PC-9 (cell line): ENCODE measurements at regions not wholly inside any gene's neighbourhood (a gene's known extent, or its start where the extent isn't known, plus 50 kb on each side); places are given as distances from the start of the nearest gene placed in this dataset.

Experiments used
- BruUV-seq: library from RNA; stranded (reverse); fragments of 400-500 nt; replicated peaks from 2 replicates; lab custom pipeline; 2021; lab: Mats Ljungman, UMichigan
- CTCF ChIA-PET: fragments of 300-600 bp; sonication (Branson Sonifier 250); formaldehyde crosslinking; loops from one replicate; lab custom pipeline; 2022; ENCODE audit warnings: antibody characterized with exemption; lab: Charles Lee
- POLR2A ChIA-PET: fragments of 300-600 bp; sonication (Branson Sonifier 250); formaldehyde crosslinking; loops from one replicate; lab custom pipeline; 2022; ENCODE audit warnings: antibody characterized with exemption; ENCODE audit not compliant: unreplicated experiment; lab: Charles Lee
- DNase-seq, 2 experiments: peaks; one replicate each; pipeline versions ENCODE4 v3.0.0 to v3.0.0-alpha.2; 2015 to 2022; ENCODE audit warnings: mixed read lengths in 1 of 2
- H2AFZ ChIP-seq: fragments of 200-600 bp; sonication (generic); 2 replicates; pipeline ENCODE4 v1.8.1; 2017; ENCODE audit warnings: antibody characterized with exemption
- H3F3A ChIP-seq: fragments of 200-600 bp; sonication (generic); 2 replicates; pipeline ENCODE4 v1.8.1; 2017; ENCODE audit warnings: antibody characterized with exemption, mild to moderate bottlenecking, low read depth; ENCODE audit not compliant: insufficient read depth
- H3K27ac ChIP-seq: fragments of 200-600 bp; sonication (generic); 2 replicates; pipeline ENCODE4 v1.6.1; 2016; ENCODE audit warnings: mixed run types
- H3K27me3 ChIP-seq: fragments of 200-600 bp; sonication (generic); 2 replicates; pipeline ENCODE4 v1.6.1; 2016; ENCODE audit warnings: low read depth, mixed run types; ENCODE audit not compliant: insufficient read depth
- H3K36me3 ChIP-seq: fragments of 200-600 bp; sonication (generic); 2 replicates; pipeline ENCODE4 v1.6.1; 2016; ENCODE audit warnings: low read depth, mixed run types
- H3K4me1 ChIP-seq: fragments of 200-600 bp; sonication (generic); replicated peaks from 2 replicates; pipeline ENCODE4 v1.6.1; 2016; ENCODE audit warnings: mixed run types; ENCODE audit not compliant: insufficient read depth
- H3K4me2 ChIP-seq: fragments of 200-600 bp; sonication (generic); 2 replicates; pipeline ENCODE4 v1.6.1; 2017; ENCODE audit warnings: mixed run types
- H3K4me3 ChIP-seq: fragments of 200-600 bp; sonication (generic); 2 replicates; pipeline ENCODE4 v1.6.1; 2016; ENCODE audit warnings: mixed run types
- H3K79me2 ChIP-seq: fragments of 200-600 bp; sonication (generic); 2 replicates; pipeline ENCODE4 v1.6.1; 2017; ENCODE audit warnings: low read depth, mixed run types
- H3K9me2 ChIP-seq: fragments of 200-600 bp; sonication (generic); 2 replicates; pipeline ENCODE4 v1.8.1; 2017; ENCODE audit warnings: mild to moderate bottlenecking; ENCODE audit not compliant: insufficient read depth
- H3K9me3 ChIP-seq: fragments of 200-600 bp; sonication (generic); 2 replicates; pipeline ENCODE4 v1.8.1; 2016; ENCODE audit warnings: low read depth; ENCODE audit not compliant: insufficient read depth
- H4K20me1 ChIP-seq: fragments of 200-600 bp; sonication (generic); 2 replicates; pipeline ENCODE4 v1.8.1; 2017; ENCODE audit not compliant: insufficient read depth
- CTCF ChIP-seq: fragments of 200-600 bp; sonication (generic); conservative IDR thresholded peaks from 2 replicates; pipeline ENCODE4 v1.6.1; 2017; ENCODE audit warnings: mixed run types, antibody characterized with exemption, mild to moderate bottlenecking, moderate library complexity
- EZH2 ChIP-seq: fragments of 200-600 bp; sonication (generic); IDR thresholded peaks from 2 replicates; pipeline ENCODE4 v1.8.0; 2017; ENCODE audit warnings: antibody characterized with exemption, low read depth
- intact Hi-C: fragments of 100-400 bp; cut with micrococcal nuclease; formaldehyde crosslinking; loops from one replicate; pipeline ENCODE4 v1.10.0; 2022; ENCODE audit not compliant: unreplicated experiment

DNA sequence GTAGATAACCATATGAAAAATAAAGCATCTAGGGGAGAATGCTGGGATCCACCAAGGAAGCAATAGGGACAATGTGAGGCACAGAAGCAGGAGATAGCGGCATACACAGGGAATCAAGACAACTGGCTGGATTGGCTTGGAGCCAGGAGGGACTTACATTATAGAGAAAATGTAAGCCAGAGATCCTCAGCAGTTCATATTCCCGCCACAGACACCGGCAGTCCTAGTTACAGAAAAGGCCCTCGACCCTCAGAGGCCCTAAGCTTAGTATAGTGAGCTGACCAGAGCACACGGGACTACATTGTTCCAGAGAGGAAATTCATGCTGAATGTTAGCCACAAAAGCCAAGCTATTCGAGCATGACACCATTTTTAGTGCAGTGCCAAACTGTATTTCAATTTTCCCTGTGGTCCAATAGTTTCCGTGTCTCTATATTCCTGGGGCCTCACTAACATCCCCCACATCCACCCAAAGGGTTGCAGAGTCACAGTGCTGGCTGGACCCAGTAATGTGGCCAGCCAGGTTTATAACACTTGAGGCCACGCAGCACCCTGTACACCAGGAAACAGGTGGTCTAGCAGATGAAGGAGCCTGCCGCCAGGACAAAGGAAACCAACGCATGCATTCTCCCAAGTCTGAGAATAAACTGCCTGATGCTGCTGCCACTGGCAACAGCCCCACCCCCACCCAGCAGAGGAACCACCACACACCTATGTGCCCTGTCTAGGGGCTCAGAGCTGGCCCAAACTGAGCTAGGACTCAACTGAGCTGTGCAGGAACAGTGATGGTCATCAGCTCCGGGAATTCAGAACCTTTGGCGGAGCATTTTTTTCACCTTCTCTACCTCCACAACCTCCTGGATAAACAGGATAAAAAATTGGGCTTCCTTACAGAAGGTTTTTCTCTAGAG lies 693.2 kb upstream of the CHD1 start:
- ChIA-PET CTCF (no interaction called here), POLR2A (no interaction called here)
- TF ChIP-seq EZH2 (no peak), CTCF (no peak)
- BruUV-seq = no TSS peak
- intact Hi-C loops = no loop called here
- no peak for DNase-seq
- no peaks in the 10 kb centered on the region for H3F3A ChIP-seq
- no peaks in the 10 kb centered on the region for H3K4me1 ChIP-seq
- H3K27ac ChIP-seq = no peak overlapping the region
- H3K79me2 ChIP-seq = no peaks in the 10 kb centered on the region
- H3K4me3 ChIP-seq = no peak overlapping the region
- no peak overlapping the region for H3K4me2 ChIP-seq
- no peaks in the 10 kb centered on the region for H4K20me1 ChIP-seq
- H2AFZ ChIP-seq = no peak overlapping the region
- H3K27me3 ChIP-seq = no peaks in the 10 kb centered on the region
- H3K9me3 ChIP-seq = no peaks in the 10 kb centered on the region
- H3K9me2 ChIP-seq = no peaks in the 10 kb centered on the region
- H3K36me3 ChIP-seq = no peaks in the 10 kb centered on the region

DNA sequence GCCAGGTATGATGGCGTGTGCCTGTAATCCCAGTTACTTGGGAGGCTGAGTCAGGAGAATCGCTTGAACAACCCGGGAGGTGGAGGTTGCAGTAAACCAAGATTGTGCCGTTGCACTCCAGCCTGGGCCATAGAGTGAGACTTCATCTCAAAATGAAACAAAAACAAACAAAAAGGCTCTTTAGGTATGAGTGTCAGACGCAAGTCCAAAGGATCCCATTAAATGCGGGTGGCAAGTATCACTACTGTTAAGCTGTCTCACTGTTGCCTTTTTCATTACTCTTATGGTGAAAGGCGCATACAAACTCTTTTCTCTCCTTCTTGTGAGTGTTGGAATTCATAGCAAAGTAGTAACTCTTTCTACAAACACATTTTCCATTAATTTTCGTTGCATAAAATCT lies 688.5 kb upstream of the CHD1 start:
- DNase-seq = no peak
- Histone ChIP-seq H4K20me1 (0 out of 2 replicates have a peak, but pooled peaks cover 1% of the 10 kb centered on the region), H3K79me2 (no peaks in the 10 kb centered on the region), H3F3A (no peaks in the 10 kb centered on the region), H2AFZ (no peak overlapping the region), H3K4me3 (no peak overlapping the region), H3K27ac (no peak overlapping the region), H3K27me3 (no peaks in the 10 kb centered on the region), H3K4me1 (no peaks in the 10 kb centered on the region), H3K9me2 (no peaks in the 10 kb centered on the region), H3K9me3 (no peaks in the 10 kb centered on the region), H3K4me2 (no peak overlapping the region), H3K36me3 (no peaks in the 10 kb centered on the region)
- CTCF ChIA-PET = no interaction called here
- BruUV-seq = no TSS peak
- intact Hi-C loops = no loop called here
- TF ChIP-seq EZH2 = no peak
- TF ChIP-seq CTCF = no peak
- POLR2A ChIA-PET = no interaction called here

DNA sequence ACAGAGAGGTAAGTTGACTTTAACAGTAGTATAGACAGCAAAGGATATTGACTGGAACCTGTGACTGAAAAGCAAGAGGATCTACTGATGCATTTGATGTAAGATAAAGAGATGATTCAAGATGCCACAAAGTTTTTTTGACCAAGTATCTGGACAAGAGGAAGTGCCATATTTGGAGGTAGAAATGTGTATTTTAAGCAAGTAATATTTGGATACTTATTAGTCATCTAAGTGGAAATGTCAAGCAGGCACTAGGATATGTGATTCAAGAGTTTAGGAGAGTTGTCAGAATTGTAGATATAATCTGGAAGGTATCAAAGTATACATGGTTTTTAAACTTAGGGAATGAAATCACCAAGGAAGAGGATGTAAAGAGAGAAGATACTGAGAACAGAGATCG lies 686.1 kb upstream of the CHD1 start:
- H3K9me2 ChIP-seq = no peaks in the 10 kb centered on the region
- 0 out of 2 replicates have a peak, but pooled peaks cover 3% of the 10 kb centered on the region for H4K20me1 ChIP-seq
- H3K27ac ChIP-seq = no peak overlapping the region
- CTCF ChIA-PET = no interaction called here
- H3K4me1 ChIP-seq = no peaks in the 10 kb centered on the region
- H3F3A ChIP-seq = no peaks in the 10 kb centered on the region
- DNase-seq = no peak
- H3K4me3 ChIP-seq = no peak overlapping the region
- H3K4me2 ChIP-seq = no peak overlapping the region
- POLR2A ChIA-PET = no interaction called here
- H3K36me3 ChIP-seq = no peaks in the 10 kb centered on the region
- no TSS peak for BruUV-seq
- no peaks in the 10 kb centered on the region for H3K9me3 ChIP-seq
- no peaks in the 10 kb centered on the region for H3K79me2 ChIP-seq
- no peak overlapping the region for H2AFZ ChIP-seq
- H3K27me3 ChIP-seq = no peaks in the 10 kb centered on the region
- TF ChIP-seq CTCF (no peak), EZH2 (no peak)
- intact Hi-C loops = no loop called here
